HepG2 (cell line): ENCODE measurements at regions not wholly inside any gene's neighbourhood (a gene's known extent, or its start where the extent isn't known, plus 50 kb on each side); places are given as distances from the start of the nearest gene placed in this dataset.

ENCODE experiments used
- ATAC-seq: fragments of 200-7000 bp; cut with Tn5 transposase; 3 replicates; pipeline ENCODE4 v1.9.1; 2020; ENCODE audit warnings: mild to moderate bottlenecking, moderate library complexity
- BruUV-seq: library from RNA; stranded (reverse); fragments of 400-500 nt; replicated peaks from 2 replicates; lab custom pipeline; 2021; lab: Mats Ljungman, UMichigan
- CTCF ChIA-PET: fragments of 300-600 bp; formaldehyde crosslinking; extraction: SDS; loops from one replicate; lab custom pipeline; 2021; ENCODE audit warnings: low total read pairs, inconsistent platforms, low intra/inter-chr PET ratio; lab: Yijun Ruan, JAX
- POLR2A ChIA-PET: fragments of 350-600 bp; sonication (Branson Sonifier 250); formaldehyde crosslinking; loops from one replicate; lab custom pipeline; 2020; ENCODE audit warnings: antibody characterized with exemption, inconsistent platforms; lab: Yijun Ruan, JAX
- DNase-seq: peaks from one replicate; pipeline ENCODE4 v3.0.0-alpha.2; 2015; ENCODE audit warnings: low spot score
- FAIRE-seq: peaks from 3 replicates; lab custom pipeline; 2011; peaks lifted over from hg19 to GRCh38; lab: Jason Lieb, UNC
- H2AFZ ChIP-seq: one replicate; pipeline ENCODE4 v1.6.1; 2011; ENCODE audit warnings: low read length, inconsistent platforms
- H3K27ac ChIP-seq: fragments of 300-600 bp; 3 replicates; pipeline ENCODE4 v1.8.0; 2011; ENCODE audit warnings: mixed run types, mild to moderate bottlenecking, mixed read lengths, low read length, inconsistent platforms; ENCODE audit not compliant: insufficient read depth; ENCODE audit errors: extremely low read length
- H3K27me3 ChIP-seq, 2 experiments: fragments of 200-600 bp in 1 of 2; 2 replicates in 1 of 2; 3 replicates in 1 of 2; pipeline versions ENCODE4 v1.6.0 to v1.8.0; 2011; ENCODE audit warnings: low read length in 2 of 2, mild to moderate bottlenecking in 2 of 2, moderate library complexity in 2 of 2, inconsistent platforms in 1 of 2; ENCODE audit not compliant: insufficient read depth in 2 of 2, control insufficient read depth in 1 of 2
- H3K36me3 ChIP-seq, 2 experiments: fragments of 200-600 bp in 1 of 2; replicated peaks in 1 of 2; 2 replicates in 1 of 2; 3 replicates in 1 of 2; pipeline versions ENCODE4 v1.5.1 to v1.8.0; 2011; ENCODE audit warnings: low read length in 2 of 2, inconsistent platforms in 1 of 2; ENCODE audit not compliant: insufficient read depth in 2 of 2, control insufficient read depth in 1 of 2
- H3K4me1 ChIP-seq: 2 replicates; pipeline ENCODE4 v1.5.1; 2012; ENCODE audit warnings: low read length, inconsistent platforms; ENCODE audit not compliant: insufficient read depth
- H3K4me2 ChIP-seq: 2 replicates; pipeline ENCODE4 v1.6.0; 2011; ENCODE audit warnings: low read depth, low read length, inconsistent platforms
- H3K4me3 ChIP-seq, 3 experiments: fragments of 200-600 bp in 1 of 3; sonication (generic), shearing (Covaris generic) in 1 of 3; replicated peaks in 1 of 3; 2 replicates each; pipeline ENCODE4 v1.5.1; 2011 to 2016; ENCODE audit warnings: low read length in 3 of 3, inconsistent platforms in 2 of 3, low read depth in 2 of 3, mild to moderate bottlenecking in 2 of 3, control low read depth in 1 of 3, mixed read lengths in 1 of 3; ENCODE audit not compliant: insufficient read depth in 1 of 3
- H3K79me2 ChIP-seq: one replicate; pipeline ENCODE4 v1.6.1; 2011; ENCODE audit warnings: low read length, inconsistent platforms; ENCODE audit not compliant: insufficient read depth
- H3K9ac ChIP-seq: 2 replicates; pipeline ENCODE4 v1.6.0; 2011; ENCODE audit warnings: mild to moderate bottlenecking, low read depth, low read length, inconsistent platforms; ENCODE audit not compliant: insufficient read depth
- H3K9me3 ChIP-seq: 2 replicates; pipeline ENCODE4 v1.5.1; 2012; ENCODE audit warnings: mild to moderate bottlenecking, low read length
- H4K20me1 ChIP-seq: 2 replicates; pipeline ENCODE4 v1.6.0; 2011; ENCODE audit warnings: inconsistent platforms, mild to moderate bottlenecking, low read length, moderate library complexity; ENCODE audit not compliant: insufficient read depth
- ARHGAP35 ChIP-seq: sonication (generic); formaldehyde crosslinking; IDR thresholded peaks from 2 replicates; pipeline ENCODE4 v1.9.0; 2022; ENCODE audit warnings: mild to moderate bottlenecking, inconsistent platforms, moderate library complexity, missing genetic modification reagents, borderline replicate concordance
- KDM2A ChIP-seq: sonication (generic); formaldehyde crosslinking; IDR thresholded peaks from 2 replicates; pipeline ENCODE4 v1.4.0; 2020; ENCODE audit warnings: low read depth, missing genetic modification reagents, borderline replicate concordance
- MAFK ChIP-seq, 2 experiments: IDR thresholded peaks in 1 of 2; conservative IDR thresholded peaks in 1 of 2; 2 replicates each; pipeline ENCODE4 v1.6.1; 2011; ENCODE audit warnings: improper control_type of control experiment in 2 of 2, low read length in 2 of 2
- TBX2 ChIP-seq: sonication (generic); formaldehyde crosslinking; IDR thresholded peaks from 2 replicates; pipeline ENCODE4 v1.5.0; 2020; ENCODE audit warnings: missing genetic modification reagents, mild to moderate bottlenecking, borderline replicate concordance
- ZNF589 ChIP-seq: sonication (generic); formaldehyde crosslinking; conservative IDR thresholded peaks from 2 replicates; pipeline ENCODE4 v1.8.0; 2022; ENCODE audit warnings: mild to moderate bottlenecking, moderate library complexity, missing genetic modification reagents
- ZNF773 ChIP-seq: sonication (generic); formaldehyde crosslinking; IDR thresholded peaks from 2 replicates; pipeline ENCODE4 v1.4.0; 2020; ENCODE audit warnings: missing genetic modification reagents, borderline replicate concordance
- ZSCAN31 ChIP-seq: sonication (generic); formaldehyde crosslinking; IDR thresholded peaks from 2 replicates; pipeline ENCODE4 v1.5.0; 2020; ENCODE audit warnings: low read depth, mild to moderate bottlenecking, missing genetic modification reagents
- WGBS: methylation state at CpG from one replicate; pipeline ENCODE4 v1.1.6; 2017; ENCODE audit warnings: low lambda C conversion rate; 5-methylcytosine and 5-hydroxymethylcytosine counted together
- in situ Hi-C: cut with HindIII; loops from 2 replicates; pipeline ENCODE4 v1.10.0; 2017; ENCODE audit warnings: low pct_unique_long_range_greater_than_20kb; ENCODE audit not compliant: extremely low pct_ligation_motif_present
- intact Hi-C: fragments of 100-400 bp; cut with micrococcal nuclease; formaldehyde crosslinking; loops from one replicate; pipeline ENCODE4 v1.10.0; 2022; ENCODE audit not compliant: unreplicated experiment
- TF ChIP-seq, protein P1 (sequence below): fragments of 450-650 bp; IDR thresholded peaks from 2 replicates; pipeline ENCODE4 v1.6.1; 2017; ENCODE audit warnings: mild to moderate bottlenecking
- TF ChIP-seq, protein P2 (sequence below): sonication (generic); formaldehyde crosslinking; IDR thresholded peaks from 2 replicates; pipeline ENCODE4 v1.8.0; 2023; ENCODE audit warnings: mild to moderate bottlenecking, missing genetic modification reagents
- TF ChIP-seq, protein P3 (sequence below): sonication (generic); formaldehyde crosslinking; IDR thresholded peaks from 2 replicates; pipeline ENCODE4 v1.4.0; 2020; ENCODE audit warnings: mild to moderate bottlenecking, missing genetic modification reagents
- TF ChIP-seq, protein P4 (sequence below), 2 experiments: sonication (generic) in 1 of 2; formaldehyde crosslinking in 1 of 2; IDR thresholded peaks; 2 replicates each; pipeline versions ENCODE4 v1.6.1 to v1.9.0; 2014 to 2022; ENCODE audit warnings: antibody characterized with exemption in 1 of 2, borderline replicate concordance in 1 of 2, inconsistent platforms in 1 of 2, low read depth in 1 of 2, missing genetic modification reagents in 1 of 2

DNA sequence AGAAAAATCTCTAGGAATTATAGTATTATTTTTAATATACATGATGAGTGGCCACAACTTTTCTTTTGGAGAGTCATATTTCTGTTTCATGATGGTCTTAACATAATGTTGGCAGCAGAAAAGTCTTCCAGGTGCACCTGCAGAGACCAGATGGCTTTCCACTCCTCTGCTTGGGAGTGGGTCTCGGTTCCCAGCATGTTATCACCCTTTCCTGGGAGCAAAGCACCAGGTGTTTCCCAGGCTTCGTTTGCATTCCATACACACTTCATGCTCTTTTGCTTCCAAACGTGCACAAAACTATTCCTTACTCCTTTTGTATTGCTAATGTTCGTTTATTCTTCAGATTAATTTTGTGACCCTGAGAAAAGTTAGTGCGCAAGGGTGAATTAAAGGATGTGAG, 305.2 kb downstream of the CDH2 start (continued):
- TF ChIP-seq, protein P1, sequence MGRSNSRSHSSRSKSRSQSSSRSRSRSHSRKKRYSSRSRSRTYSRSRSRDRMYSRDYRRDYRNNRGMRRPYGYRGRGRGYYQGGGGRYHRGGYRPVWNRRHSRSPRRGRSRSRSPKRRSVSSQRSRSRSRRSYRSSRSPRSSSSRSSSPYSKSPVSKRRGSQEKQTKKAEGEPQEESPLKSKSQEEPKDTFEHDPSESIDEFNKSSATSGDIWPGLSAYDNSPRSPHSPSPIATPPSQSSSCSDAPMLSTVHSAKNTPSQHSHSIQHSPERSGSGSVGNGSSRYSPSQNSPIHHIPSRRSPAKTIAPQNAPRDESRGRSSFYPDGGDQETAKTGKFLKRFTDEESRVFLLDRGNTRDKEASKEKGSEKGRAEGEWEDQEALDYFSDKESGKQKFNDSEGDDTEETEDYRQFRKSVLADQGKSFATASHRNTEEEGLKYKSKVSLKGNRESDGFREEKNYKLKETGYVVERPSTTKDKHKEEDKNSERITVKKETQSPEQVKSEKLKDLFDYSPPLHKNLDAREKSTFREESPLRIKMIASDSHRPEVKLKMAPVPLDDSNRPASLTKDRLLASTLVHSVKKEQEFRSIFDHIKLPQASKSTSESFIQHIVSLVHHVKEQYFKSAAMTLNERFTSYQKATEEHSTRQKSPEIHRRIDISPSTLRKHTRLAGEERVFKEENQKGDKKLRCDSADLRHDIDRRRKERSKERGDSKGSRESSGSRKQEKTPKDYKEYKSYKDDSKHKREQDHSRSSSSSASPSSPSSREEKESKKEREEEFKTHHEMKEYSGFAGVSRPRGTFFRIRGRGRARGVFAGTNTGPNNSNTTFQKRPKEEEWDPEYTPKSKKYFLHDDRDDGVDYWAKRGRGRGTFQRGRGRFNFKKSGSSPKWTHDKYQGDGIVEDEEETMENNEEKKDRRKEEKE, result no peak

DNA sequence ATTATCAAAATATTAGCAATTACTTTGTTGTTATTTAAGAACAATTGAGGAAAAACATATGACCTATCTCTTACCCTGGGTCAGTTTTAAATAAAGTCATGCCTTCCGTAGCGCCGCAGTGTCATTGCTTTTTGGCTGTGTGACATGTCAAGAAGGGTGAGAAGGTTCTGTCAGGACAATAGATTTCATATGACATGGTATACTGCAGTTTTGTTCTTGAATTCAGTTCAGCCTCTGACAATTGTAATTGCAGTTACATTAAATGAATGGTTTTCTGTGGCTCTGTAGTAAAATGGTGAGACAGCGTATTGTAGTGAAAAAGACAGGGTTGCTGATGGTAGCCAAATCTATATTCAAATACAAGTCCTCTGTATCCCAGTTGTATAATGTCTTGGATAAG, 307.2 kb downstream of the CDH2 start:
- no peaks in the 10 kb centered on the region for H4K20me1 ChIP-seq
- peak overlapping the region; percentile 78 for H2AFZ ChIP-seq
- no peak overlapping the region for H3K27ac ChIP-seq
- DNase-seq (no peak), FAIRE-seq (no peak), ATAC-seq (no peak)
- H3K4me2 ChIP-seq, result no peak overlapping the region
- H3K4me3 ChIP-seq, result no peak overlapping the region
- no peaks in the 10 kb centered on the region for H3K27me3 ChIP-seq
- 32% methylated on average over 4 of the region's 4 CpGs for whole genome bisulfite sequencing
- BruUV-seq, result no TSS peak
- H3K36me3 ChIP-seq, result no peaks in the 10 kb centered on the region
- in situ Hi-C loops (no loop called here), intact Hi-C loops (no loop called here)
- H3K79me2 ChIP-seq, result no peaks in the 10 kb centered on the region
- H3K9ac ChIP-seq, result no peak overlapping the region
- POLR2A ChIA-PET, result no interaction called here
- CTCF ChIA-PET, result no interaction called here
- no peaks in the 10 kb centered on the region for H3K4me1 ChIP-seq
- no peaks in the 10 kb centered on the region for H3K9me3 ChIP-seq
- TF ChIP-seq ZNF773 (CRISPR knock-in tag) (no peak), ARHGAP35 (CRISPR knock-in tag) (no peak), MAFK (conservative IDR thresholded peaks at IDR 0.05 in 1 of 2, IDR thresholded peaks at IDR 0.05 in 1 of 2; ENCODE audit: low read length in 2 of 2) (no peak), KDM2A (CRISPR knock-in tag) (no peak), ZSCAN31 (CRISPR knock-in tag) (no peak), ZNF589 (CRISPR knock-in tag) (no peak), TBX2 (CRISPR knock-in tag) (no peak)
- TF ChIP-seq, protein P2, sequence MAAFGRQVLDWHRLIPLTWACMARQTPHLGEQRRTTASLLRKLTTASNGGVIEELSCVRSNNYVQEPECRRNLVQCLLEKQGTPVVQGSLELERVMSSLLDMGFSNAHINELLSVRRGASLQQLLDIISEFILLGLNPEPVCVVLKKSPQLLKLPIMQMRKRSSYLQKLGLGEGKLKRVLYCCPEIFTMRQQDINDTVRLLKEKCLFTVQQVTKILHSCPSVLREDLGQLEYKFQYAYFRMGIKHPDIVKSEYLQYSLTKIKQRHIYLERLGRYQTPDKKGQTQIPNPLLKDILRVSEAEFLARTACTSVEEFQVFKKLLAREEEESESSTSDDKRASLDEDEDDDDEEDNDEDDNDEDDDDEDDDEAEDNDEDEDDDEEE (CRISPR knock-in tag), result no peak
- TF ChIP-seq, protein P3, sequence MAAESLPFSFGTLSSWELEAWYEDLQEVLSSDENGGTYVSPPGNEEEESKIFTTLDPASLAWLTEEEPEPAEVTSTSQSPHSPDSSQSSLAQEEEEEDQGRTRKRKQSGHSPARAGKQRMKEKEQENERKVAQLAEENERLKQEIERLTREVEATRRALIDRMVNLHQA, result no peak
- TF ChIP-seq, protein P4, sequence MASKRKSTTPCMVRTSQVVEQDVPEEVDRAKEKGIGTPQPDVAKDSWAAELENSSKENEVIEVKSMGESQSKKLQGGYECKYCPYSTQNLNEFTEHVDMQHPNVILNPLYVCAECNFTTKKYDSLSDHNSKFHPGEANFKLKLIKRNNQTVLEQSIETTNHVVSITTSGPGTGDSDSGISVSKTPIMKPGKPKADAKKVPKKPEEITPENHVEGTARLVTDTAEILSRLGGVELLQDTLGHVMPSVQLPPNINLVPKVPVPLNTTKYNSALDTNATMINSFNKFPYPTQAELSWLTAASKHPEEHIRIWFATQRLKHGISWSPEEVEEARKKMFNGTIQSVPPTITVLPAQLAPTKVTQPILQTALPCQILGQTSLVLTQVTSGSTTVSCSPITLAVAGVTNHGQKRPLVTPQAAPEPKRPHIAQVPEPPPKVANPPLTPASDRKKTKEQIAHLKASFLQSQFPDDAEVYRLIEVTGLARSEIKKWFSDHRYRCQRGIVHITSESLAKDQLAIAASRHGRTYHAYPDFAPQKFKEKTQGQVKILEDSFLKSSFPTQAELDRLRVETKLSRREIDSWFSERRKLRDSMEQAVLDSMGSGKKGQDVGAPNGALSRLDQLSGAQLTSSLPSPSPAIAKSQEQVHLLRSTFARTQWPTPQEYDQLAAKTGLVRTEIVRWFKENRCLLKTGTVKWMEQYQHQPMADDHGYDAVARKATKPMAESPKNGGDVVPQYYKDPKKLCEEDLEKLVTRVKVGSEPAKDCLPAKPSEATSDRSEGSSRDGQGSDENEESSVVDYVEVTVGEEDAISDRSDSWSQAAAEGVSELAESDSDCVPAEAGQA (IDR thresholded peaks at IDR 0.05; ENCODE audit: low read depth), result no peak
- TF ChIP-seq, protein P4 (CRISPR knock-in tag; IDR thresholded peaks at IDR 0.05; ENCODE audit: borderline replicate concordance), result no peak
